ENCODE measurements at regions not wholly inside any gene's neighbourhood (a gene's known extent, or its start where the extent isn't known, plus 50 kb on each side); places are given as distances from the start of the nearest gene placed in this dataset.
"Not testable (repeated sequence)": the region's sequence is repeated elsewhere in the genome, so short reads cannot be mapped to it uniquely, and the experiment has no call there.

DNA sequence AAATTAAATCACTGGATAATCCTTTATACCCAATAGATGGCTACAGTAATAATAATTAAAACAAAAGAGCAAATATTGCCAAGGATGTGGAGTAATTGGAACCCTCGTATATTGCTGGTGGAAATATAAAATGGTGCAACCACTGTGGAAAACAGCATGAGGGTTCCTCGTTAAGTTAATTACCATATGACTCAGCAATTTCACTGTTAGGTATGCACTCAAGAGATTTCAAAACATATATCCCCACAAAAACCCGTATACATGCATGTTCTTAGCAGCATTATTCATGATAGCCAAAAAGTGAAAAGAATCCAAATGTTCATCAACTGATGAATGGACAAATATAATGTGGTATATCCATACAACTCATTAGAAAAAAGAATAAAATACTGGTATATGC lies 103.3 kb downstream of the TEX13C start:
- no peak for DNase-seq (ENCODE audit: low read depth)
- TF ChIP-seq, protein P1, sequence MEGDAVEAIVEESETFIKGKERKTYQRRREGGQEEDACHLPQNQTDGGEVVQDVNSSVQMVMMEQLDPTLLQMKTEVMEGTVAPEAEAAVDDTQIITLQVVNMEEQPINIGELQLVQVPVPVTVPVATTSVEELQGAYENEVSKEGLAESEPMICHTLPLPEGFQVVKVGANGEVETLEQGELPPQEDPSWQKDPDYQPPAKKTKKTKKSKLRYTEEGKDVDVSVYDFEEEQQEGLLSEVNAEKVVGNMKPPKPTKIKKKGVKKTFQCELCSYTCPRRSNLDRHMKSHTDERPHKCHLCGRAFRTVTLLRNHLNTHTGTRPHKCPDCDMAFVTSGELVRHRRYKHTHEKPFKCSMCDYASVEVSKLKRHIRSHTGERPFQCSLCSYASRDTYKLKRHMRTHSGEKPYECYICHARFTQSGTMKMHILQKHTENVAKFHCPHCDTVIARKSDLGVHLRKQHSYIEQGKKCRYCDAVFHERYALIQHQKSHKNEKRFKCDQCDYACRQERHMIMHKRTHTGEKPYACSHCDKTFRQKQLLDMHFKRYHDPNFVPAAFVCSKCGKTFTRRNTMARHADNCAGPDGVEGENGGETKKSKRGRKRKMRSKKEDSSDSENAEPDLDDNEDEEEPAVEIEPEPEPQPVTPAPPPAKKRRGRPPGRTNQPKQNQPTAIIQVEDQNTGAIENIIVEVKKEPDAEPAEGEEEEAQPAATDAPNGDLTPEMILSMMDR (IDR thresholded peaks at IDR 0.05; ENCODE audit: insufficient read depth, low read length) = no peak
- no peak overlapping the region for H3K4me3 ChIP-seq (ENCODE audit: low read depth, low read length)

DNA sequence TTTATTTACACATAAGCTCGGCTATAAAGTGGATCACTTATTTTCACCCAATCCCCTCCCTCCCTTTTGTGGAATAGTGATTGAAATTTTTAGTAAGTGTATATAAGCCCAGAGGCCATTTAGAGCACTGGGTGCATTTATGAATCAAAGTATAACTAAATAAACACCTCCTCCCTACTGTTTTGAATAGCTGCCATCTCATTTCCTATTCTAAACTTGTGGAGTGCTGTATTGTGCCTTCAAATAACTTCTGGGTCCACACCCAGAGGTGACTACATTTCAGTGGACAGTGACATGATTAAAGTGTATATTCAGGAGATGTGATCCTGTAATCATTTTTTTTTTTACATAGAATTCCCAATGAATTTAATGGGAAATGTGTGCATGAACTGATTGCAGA lies 104.9 kb downstream of the TEX13C start:
- H3K4me3 ChIP-seq (ENCODE audit: low read depth, low read length) = no peak overlapping the region
- no peak for DNase-seq (ENCODE audit: low read depth)
- TF ChIP-seq, protein P1 (IDR thresholded peaks at IDR 0.05; ENCODE audit: insufficient read depth, low read length) = no peak

DNA sequence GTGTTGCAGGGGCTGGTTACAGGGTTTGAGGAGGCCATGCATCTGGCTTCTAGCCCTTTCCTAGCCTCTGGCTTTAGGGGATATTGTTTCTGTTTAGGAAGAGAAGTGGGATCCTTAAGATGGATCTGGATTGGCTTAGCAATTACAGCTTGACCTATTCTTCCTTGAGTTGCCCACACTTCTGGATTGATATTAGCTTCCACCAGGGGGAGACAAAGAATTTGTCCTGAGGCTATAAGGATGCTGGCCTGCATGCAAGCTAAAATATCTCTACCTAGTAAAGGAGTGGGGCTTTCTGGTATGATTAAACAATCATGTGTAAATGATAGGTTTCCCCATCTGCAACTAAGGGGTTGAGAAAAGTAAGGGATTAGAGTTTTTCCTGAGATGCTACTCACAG lies 117.2 kb downstream of the TEX13C start:
- no peak overlapping the region for H3K4me3 ChIP-seq (ENCODE audit: low read depth, low read length)
- DNase-seq (ENCODE audit: low read depth) = no peak

GRCh38 chrX:125439194-125439849 lies 119.7 kb downstream of the TEX13C start:
- TF ChIP-seq, protein P1 (IDR thresholded peaks at IDR 0.05; ENCODE audit: insufficient read depth, low read length) = no peak
- no peak for DNase-seq (ENCODE audit: low read depth)

More for the DNA sequence above, 117.2 kb downstream of the TEX13C start:
- TF ChIP-seq, protein P1 (IDR thresholded peaks at IDR 0.05; ENCODE audit: insufficient read depth, low read length) = no peak

GRCh38 chrX:125444659-125445058 lies 125.0 kb downstream of the TEX13C start:
- no peak for DNase-seq (ENCODE audit: low read depth)
- TF ChIP-seq, protein P1 (IDR thresholded peaks at IDR 0.05; ENCODE audit: insufficient read depth, low read length) = no peak

More at GRCh38 chrX:125439194-125439849, 119.7 kb downstream of the TEX13C start:
- no peak overlapping the region for H3K4me3 ChIP-seq (ENCODE audit: low read depth, low read length)

DNA sequence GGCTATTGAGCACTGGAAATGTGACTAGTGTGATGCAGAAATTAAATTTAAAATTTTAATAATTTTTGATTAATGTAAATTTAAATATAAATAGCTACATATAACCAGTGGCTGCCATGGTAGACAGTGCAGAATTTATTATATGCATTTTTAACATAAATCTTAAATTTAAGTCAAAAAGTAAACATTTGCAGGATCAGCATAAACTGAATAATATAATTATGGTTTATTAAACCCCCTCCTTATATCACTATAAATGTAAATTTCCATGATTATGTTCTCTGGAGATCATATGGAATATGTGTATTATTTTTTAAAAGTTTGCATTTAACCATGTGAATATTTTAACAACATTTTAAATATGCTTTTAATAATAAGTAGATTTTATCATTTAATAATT lies 155.8 kb downstream of the TEX13C start:
- no peak for DNase-seq (ENCODE audit: low read depth)
- no peak overlapping the region for H3K4me3 ChIP-seq (ENCODE audit: low read depth, low read length)
- TF ChIP-seq, protein P1 (IDR thresholded peaks at IDR 0.05; ENCODE audit: insufficient read depth, low read length) = no peak

More at GRCh38 chrX:125444659-125445058, 125.0 kb downstream of the TEX13C start:
- H3K4me3 ChIP-seq (ENCODE audit: low read depth, low read length) = no peak overlapping the region

- TF ChIP-seq, protein P1 (IDR thresholded peaks at IDR 0.05; ENCODE audit: insufficient read depth, low read length) = no peak
- H3K4me3 ChIP-seq (ENCODE audit: low read depth, low read length) = no peak overlapping the region
- DNase-seq (ENCODE audit: low read depth) = no peak
Measured at GRCh38 chrX:125492439-125492838, 172.8 kb downstream of the TEX13C start.

DNA sequence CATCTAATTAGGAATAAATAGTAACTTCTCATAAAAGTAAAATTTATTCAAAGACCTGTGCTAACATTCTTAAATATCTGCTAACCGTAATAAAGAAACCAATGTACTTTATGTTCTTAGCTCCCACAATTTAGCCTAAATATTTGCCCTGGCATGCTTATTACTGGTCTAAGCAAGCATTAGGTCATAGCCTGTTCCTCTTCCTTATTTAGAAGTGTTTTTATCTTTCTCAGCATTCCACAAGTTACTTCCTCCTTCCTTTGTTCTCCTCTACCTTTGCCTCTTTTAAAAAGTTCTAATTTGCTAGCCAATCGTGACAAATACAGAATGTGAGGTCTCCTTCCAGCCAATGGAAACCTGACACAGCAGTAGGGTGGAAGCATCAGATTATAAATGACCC lies 173.3 kb downstream of the TEX13C start:
- not testable (repeated sequence) for H3K4me3 ChIP-seq (ENCODE audit: low read depth, low read length); DNase-seq (ENCODE audit: low read depth)

Measured in fibroblast of the aortic adventitia (primary cell).